Epithelial cell of proximal tubule (primary cell): ENCODE measurements at regions not wholly inside any gene's neighbourhood (a gene's known extent, or its start where the extent isn't known, plus 50 kb on each side); places are given as distances from the start of the nearest gene placed in this dataset.
"Not testable (repeated sequence)": the region's sequence is repeated elsewhere in the genome, so short reads cannot be mapped to it uniquely, and the experiment has no call there.

Experiments
- DNase-seq: peaks from one replicate; pipeline ENCODE4 v3.0.0-alpha.2; 2011; ENCODE audit warnings: low read depth
- H3K4me3 ChIP-seq: 2 replicates; pipeline ENCODE4 v1.5.1; 2011; ENCODE audit warnings: low read depth, mild to moderate bottlenecking, low read length
- TF ChIP-seq, protein P1 (sequence below): conservative IDR thresholded peaks from 2 replicates; pipeline ENCODE4 v1.5.1; 2012; ENCODE audit warnings: low read depth, mild to moderate bottlenecking, low read length

GRCh38 chr4:162978398-162978797 is 188.3 kb downstream of the NAF1 start:
- DNase-seq, result no peak
- H3K4me3 ChIP-seq, result no peak overlapping the region
- TF ChIP-seq, protein P1, sequence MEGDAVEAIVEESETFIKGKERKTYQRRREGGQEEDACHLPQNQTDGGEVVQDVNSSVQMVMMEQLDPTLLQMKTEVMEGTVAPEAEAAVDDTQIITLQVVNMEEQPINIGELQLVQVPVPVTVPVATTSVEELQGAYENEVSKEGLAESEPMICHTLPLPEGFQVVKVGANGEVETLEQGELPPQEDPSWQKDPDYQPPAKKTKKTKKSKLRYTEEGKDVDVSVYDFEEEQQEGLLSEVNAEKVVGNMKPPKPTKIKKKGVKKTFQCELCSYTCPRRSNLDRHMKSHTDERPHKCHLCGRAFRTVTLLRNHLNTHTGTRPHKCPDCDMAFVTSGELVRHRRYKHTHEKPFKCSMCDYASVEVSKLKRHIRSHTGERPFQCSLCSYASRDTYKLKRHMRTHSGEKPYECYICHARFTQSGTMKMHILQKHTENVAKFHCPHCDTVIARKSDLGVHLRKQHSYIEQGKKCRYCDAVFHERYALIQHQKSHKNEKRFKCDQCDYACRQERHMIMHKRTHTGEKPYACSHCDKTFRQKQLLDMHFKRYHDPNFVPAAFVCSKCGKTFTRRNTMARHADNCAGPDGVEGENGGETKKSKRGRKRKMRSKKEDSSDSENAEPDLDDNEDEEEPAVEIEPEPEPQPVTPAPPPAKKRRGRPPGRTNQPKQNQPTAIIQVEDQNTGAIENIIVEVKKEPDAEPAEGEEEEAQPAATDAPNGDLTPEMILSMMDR, result no peak

DNA sequence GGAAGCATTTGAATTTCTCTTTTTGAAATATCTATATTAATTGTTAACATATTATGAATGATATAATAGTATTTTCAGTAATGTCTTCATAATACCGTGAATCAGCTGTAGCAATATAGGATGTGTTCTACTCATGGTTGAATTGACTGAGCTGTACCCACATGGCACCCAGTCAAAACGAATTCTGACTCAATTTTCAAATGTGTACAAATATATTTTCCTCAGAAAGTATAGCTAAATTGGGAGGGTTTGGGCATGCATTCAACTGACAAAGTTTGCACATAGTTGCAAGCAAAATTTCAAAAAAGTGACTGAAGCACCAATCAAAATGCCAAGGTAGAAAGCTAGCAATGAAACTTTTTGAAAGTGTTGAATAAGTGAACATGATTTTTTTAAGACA is 188.9 kb downstream of the NAF1 start:
- H3K4me3 ChIP-seq, result no peak overlapping the region
- TF ChIP-seq, protein P1, result no peak

GRCh38 chr4:162972661-162973330 is 193.9 kb downstream of the NAF1 start:
- no peak for DNase-seq
- TF ChIP-seq, protein P1, result no peak

More for the DNA sequence above, 188.9 kb downstream of the NAF1 start:
- no peak for DNase-seq

GRCh38 chr4:162969194-162969593 is 197.5 kb downstream of the NAF1 start:
- no peak for DNase-seq
- TF ChIP-seq, protein P1, result no peak

More at GRCh38 chr4:162972661-162973330, 193.9 kb downstream of the NAF1 start:
- no peak overlapping the region for H3K4me3 ChIP-seq

DNA sequence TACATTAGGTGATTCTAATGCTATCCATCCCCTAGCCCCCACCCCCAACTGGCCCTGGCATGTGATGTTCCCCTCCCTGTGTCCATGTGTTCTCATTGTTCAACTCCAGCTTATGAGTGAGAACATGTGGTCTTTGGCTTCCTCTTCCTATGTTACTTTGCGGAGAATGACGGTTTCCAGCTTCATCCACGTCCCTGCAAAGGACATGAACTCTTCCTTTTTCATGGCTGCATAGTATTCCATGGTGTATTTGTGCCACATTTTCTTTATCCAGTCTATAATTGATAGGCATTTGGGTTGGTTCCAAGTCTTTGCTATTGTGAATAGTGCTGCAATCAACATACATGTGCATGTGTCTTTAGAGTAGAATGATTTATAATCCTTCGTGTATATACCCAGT is 200.7 kb downstream of the NAF1 start:
- H3K4me3 ChIP-seq, DNase-seq: not testable (repeated sequence)

More at GRCh38 chr4:162969194-162969593, 197.5 kb downstream of the NAF1 start:
- no peak overlapping the region for H3K4me3 ChIP-seq

DNA sequence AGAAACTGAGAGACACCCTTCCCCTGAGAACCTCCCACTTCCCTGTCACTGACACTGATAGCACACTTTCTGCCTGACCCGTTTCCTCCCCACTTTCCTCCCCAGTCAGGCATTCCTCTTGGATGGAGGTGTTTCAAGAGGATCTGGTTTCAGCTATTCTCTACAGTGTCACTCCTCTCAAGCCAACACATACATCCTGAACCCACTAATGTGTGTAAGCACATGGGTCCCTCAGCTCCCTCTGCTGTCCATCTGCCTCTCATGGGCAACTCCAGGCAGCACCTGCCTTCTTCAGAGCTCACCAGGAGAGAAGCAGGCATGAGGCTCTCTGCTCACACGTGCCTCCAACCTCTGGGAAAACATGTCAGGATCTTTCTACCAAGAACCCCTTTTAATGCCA is 207.6 kb downstream of the NAF1 start:
- H3K4me3 ChIP-seq, result no peak overlapping the region
- no peak for DNase-seq
- TF ChIP-seq, protein P1, result peak; percentile 63

- no peak overlapping the region for H3K4me3 ChIP-seq
- TF ChIP-seq, protein P1, result no peak
- DNase-seq, result no peak
Observed at GRCh38 chr4:162957521-162958143, 209.1 kb downstream of the NAF1 start.
